Fibroblast of the aortic adventitia (primary cell): ENCODE measurements at regions not wholly inside any gene's neighbourhood (a gene's known extent, or its start where the extent isn't known, plus 50 kb on each side); places are given as distances from the start of the nearest gene placed in this dataset.

Experiments
- DNase-seq: peaks from one replicate; pipeline ENCODE4 v3.0.0-alpha.2; 2010; ENCODE audit warnings: low read depth
- H3K4me3 ChIP-seq: 2 replicates; pipeline ENCODE4 v1.5.1; 2011; ENCODE audit warnings: low read depth, mild to moderate bottlenecking, control low read depth, low read length, moderate library complexity
- CTCF ChIP-seq: IDR thresholded peaks from 2 replicates; pipeline ENCODE4 v1.5.1; 2011; ENCODE audit warnings: mild to moderate bottlenecking, low read length, control low read depth, inconsistent platforms; ENCODE audit not compliant: insufficient read depth

GRCh38 chr13:65159803-65160202 is 2070.3 kb downstream of the PCDH9 start:
- TF ChIP-seq CTCF: no peak
- H3K4me3 ChIP-seq: no peak overlapping the region
- DNase-seq: no peak

- DNase-seq: no peak
- H3K4me3 ChIP-seq: no peak overlapping the region
- TF ChIP-seq CTCF: no peak
Observed at GRCh38 chr13:65155861-65156260, 2074.3 kb downstream of the PCDH9 start.

DNA sequence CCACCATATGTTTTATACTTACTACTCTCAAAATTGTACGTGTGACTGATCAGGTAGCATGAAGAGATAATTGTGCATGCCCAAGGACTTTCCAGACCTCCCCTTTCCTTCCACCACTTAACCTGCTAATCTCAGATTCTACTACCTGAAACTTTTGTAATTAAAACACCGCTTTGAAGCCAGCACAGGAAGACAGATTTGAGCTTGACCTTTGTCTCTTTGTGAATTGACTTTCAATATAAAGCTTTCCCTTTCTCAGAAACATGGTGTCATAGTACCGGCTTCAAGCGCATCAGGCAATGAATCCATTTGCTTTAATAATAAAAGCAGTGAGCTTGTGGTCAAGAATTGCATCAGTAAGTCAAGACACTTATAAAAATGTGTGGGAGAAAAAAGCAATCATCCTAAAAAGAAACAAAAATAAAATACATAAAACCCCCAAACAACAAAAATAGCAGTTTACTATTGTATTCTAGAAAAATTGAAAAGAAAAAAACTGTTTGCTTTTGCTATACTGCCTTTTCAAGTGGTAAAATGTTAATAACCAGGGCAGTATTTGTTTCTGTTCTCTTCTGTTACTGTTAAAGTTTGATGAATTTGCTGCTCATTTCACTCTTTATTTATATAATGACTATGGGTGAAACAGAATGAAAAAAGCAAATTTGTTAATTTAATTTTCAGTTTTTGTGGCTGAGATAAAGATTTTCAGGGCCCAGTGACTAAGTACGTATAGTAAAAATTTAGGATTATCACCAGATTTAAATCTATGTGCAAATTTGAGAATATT is 2075.3 kb downstream of the PCDH9 start:
- no peak for TF ChIP-seq CTCF
- no peak overlapping the region for H3K4me3 ChIP-seq
- no peak for DNase-seq

DNA sequence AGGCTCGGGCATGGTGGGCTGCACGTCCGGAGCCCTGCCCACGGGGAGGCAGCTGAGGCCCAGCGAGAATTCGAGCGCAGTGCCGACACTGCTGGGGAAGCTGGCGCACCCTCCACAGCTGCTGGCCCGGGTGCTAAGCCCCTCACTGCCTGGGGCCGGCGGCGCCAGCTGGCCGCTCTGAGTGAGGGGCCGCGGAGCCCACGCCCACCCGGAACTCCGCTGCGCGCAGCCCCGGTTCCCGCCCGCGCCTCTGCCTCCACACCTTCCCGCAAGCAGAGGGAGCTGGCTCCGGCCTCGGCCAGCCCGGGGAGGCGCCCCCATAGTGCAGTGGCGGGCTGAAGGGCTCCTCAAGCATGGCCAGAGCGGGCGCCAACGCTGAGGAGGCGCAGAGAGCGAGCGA is 2080.4 kb downstream of the PCDH9 start:
- TF ChIP-seq CTCF: no peak
- no peak overlapping the region for H3K4me3 ChIP-seq
- no peak for DNase-seq

GRCh38 chr13:65143920-65144319 is 2086.2 kb downstream of the PCDH9 start:
- no peak for DNase-seq
- no peak for TF ChIP-seq CTCF
- H3K4me3 ChIP-seq: no peak overlapping the region

DNA sequence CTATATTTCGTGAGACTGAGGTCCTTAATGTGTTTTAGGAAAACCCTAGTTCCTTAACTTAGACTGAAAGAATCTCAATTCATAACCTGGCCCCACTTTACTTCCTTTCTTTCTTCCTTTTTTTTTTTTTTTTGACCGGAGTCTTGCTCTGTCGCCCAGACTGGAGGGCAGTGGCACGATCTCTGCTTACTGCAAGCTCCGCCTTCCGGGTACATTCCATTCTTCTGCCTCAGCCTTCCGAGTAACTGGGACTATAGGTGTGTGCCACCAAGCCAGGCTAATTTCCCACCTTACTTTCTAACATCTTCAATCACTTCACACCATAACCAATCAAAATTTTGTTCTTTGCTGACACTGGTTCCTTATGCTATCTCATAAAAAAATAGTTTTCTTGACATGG is 2097.0 kb downstream of the PCDH9 start:
- no peak for DNase-seq
- TF ChIP-seq CTCF: no peak
- no peak overlapping the region for H3K4me3 ChIP-seq

- no peak for TF ChIP-seq CTCF
Observed at GRCh38 chr13:65125236-65125635, 2104.9 kb downstream of the PCDH9 start.

More at GRCh38 chr13:65125236-65125635, 2104.9 kb downstream of the PCDH9 start:
- peak; percentile 4 for DNase-seq
- H3K4me3 ChIP-seq: no peak overlapping the region
